ENCODE measurements at regions not wholly inside any gene's neighbourhood (a gene's known extent, or its start where the extent isn't known, plus 50 kb on each side); places are given as distances from the start of the nearest gene placed in this dataset.
"Not testable (repeated sequence)": the region's sequence is repeated elsewhere in the genome, so short reads cannot be mapped to it uniquely, and the experiment has no call there.

DNA sequence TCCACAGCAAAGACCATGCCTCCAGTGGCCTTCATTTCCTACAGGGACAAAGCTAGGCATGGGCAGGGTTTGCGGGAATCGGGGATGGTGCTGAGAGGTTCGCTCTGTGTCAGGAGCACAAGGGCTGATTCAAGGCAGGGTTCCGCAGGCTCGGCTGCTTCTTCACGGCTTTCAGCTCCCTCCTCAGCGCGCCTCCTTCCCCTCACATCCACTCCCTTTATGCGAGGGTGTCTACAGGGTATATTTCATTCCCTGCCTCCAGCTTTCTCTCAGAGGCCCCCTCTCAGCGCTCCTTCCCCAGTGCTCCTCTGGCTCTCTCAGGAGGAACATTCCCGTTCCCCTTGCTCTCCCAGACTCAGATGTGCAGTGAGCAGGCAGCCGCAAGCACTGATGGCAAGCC lies 78.7 kb upstream of the ASB18 start:
- H3K4me1 Mint-ChIP-seq, result no peaks in the 10 kb centered on the region
- peaks cover under 1% of the 10 kb centered on the region for H3K27me3 Mint-ChIP-seq
- no peak overlapping the region for H3K27ac Mint-ChIP-seq

DNA sequence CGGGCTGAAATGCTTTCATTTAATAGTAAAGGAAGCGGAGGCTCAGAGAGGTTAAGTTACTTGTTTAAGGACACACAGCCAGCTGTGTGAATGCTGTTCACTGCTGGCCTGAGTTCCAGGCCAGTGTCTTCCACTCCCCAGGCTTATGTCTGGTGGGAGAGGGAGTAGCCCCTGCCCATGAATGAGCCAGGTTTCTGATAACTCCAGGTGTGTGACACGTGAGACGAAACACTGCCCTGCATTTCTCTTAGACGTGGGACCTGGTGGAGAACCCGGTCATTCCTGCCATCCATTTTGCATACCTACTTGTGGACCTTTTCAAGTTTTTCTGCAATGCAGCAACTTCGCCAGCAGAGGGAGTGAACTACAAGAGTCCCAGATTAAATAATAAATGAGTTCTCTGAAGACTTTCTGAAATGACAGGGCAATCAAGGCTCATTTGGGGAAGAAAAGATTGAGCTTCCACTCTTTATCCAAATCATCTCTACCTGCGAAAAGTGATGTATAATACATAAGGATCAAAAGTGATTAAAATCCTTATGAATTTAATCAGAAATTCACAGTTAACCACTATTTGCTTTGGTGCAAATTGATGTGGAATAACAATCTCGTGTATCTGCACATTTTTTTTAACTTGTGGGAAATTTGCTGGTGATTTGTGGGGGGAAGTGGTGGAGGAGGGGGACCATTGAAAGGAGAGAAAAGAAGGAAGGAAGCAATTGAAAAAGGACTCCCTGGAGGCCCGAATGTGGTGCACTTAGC lies 79.4 kb upstream of the ASB18 start:
- no peaks in the 10 kb centered on the region for H3K9me3 Mint-ChIP-seq
- H3K4me3 Mint-ChIP-seq, result no peak overlapping the region
- H3K27me3 Mint-ChIP-seq, result peaks cover 2% of the 10 kb centered on the region
- no peak overlapping the region for H3K27ac Mint-ChIP-seq
- no peaks in the 10 kb centered on the region for H3K4me1 Mint-ChIP-seq
- H3K36me3 Mint-ChIP-seq, result no peaks in the 10 kb centered on the region

More for the DNA sequence above, 78.7 kb upstream of the ASB18 start:
- Mint-ChIP-seq H3K4me3 (no peak overlapping the region), H3K9me3 (no peaks in the 10 kb centered on the region), H3K36me3 (no peaks in the 10 kb centered on the region)

DNA sequence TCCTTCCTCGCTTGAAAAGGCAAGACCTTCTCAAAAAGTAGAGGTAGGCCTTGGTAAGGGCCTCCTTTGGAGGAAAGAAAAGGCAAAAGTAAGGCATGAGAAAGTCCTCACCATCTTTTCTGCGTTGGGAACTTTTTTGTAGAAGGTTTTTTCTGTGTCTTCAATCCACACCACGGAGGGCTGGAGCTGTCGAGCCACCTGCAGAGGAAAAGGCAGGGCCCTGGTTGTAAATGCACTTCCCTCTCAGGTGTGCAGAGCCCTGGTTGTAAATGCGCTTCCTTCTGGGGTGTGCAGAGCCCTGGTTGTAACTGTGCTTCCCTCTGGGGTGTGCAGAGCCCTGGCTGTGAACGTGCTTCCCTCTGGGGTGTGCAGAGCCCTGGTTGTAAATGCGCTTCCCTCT lies 80.2 kb upstream of the ASB18 start:
- H3K36me3 Mint-ChIP-seq, result no peaks in the 10 kb centered on the region
- H3K27me3 Mint-ChIP-seq, result peaks cover 2% of the 10 kb centered on the region
- H3K9me3 Mint-ChIP-seq, result no peaks in the 10 kb centered on the region
- no peak overlapping the region for H3K27ac Mint-ChIP-seq
- H3K4me1 Mint-ChIP-seq, result no peaks in the 10 kb centered on the region
- no peak overlapping the region for H3K4me3 Mint-ChIP-seq

GRCh38 chr2:236345081-236345714 lies 81.0 kb upstream of the ASB18 start:
- Mint-ChIP-seq H3K4me3 (no peak overlapping the region), H3K36me3 (no peaks in the 10 kb centered on the region), H3K27ac (no peak overlapping the region), H3K4me1 (no peaks in the 10 kb centered on the region), H3K9me3 (no peaks in the 10 kb centered on the region), H3K27me3 (peaks cover 2% of the 10 kb centered on the region)

GRCh38 chr2:236346366-236346765 lies 82.2 kb upstream of the ASB18 start:
- Mint-ChIP-seq H3K27ac (no peak overlapping the region), H3K27me3 (peaks cover 3% of the 10 kb centered on the region), H3K4me1 (no peaks in the 10 kb centered on the region), H3K4me3 (no peak overlapping the region), H3K36me3 (no peaks in the 10 kb centered on the region), H3K9me3 (no peaks in the 10 kb centered on the region)

DNA sequence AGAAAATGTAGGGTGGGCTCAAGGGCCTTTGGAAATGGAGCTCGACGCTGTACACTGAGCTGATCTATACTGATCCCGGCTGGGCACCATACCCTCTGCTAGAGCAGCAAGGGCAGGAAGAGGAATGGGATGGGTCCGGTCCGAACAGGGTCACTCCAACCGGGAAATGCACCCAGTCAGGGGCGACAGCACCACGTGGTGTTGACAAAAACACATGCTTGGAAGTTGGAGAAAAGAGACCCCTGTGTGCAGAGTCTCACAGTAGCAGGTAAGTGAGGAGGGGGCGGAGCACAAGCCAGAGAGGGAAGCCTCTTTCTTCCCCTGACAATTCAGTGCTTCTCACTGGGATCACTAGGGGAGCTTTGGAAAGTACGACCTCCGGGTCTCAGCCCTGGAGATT lies 84.1 kb upstream of the ASB18 start:
- peaks cover 4% of the 10 kb centered on the region for H3K27me3 Mint-ChIP-seq
- H3K36me3 Mint-ChIP-seq, result no peaks in the 10 kb centered on the region
- no peaks in the 10 kb centered on the region for H3K9me3 Mint-ChIP-seq
- H3K4me1 Mint-ChIP-seq, result peaks cover 5% of the 10 kb centered on the region
- no peak overlapping the region for H3K27ac Mint-ChIP-seq
- H3K4me3 Mint-ChIP-seq, result no peak overlapping the region

DNA sequence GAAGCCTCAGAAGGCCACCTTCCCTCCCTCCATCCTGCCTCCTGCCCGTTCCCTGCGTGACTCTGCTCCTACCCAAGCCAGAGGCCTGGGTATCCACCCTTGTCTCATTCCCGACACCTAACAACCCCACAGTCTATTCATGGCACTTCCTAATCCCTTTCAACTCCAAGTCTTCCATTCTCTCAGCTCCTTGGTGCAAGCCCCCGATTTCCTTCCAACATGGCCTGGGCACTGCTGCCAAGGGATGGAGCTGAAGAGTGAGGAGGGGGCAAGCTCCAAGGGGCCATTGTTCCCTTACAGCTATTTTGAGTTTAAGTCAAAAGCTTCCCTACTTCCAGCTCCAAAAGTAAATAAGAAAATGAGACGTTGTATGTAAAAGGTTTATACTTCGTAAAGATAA lies 84.8 kb upstream of the ASB18 start:
- Mint-ChIP-seq H3K27ac (no peak overlapping the region), H3K36me3 (no peaks in the 10 kb centered on the region), H3K4me3 (no peak overlapping the region), H3K9me3 (no peaks in the 10 kb centered on the region), H3K4me1 (peaks cover 5% of the 10 kb centered on the region), H3K27me3 (peaks cover 4% of the 10 kb centered on the region)

DNA sequence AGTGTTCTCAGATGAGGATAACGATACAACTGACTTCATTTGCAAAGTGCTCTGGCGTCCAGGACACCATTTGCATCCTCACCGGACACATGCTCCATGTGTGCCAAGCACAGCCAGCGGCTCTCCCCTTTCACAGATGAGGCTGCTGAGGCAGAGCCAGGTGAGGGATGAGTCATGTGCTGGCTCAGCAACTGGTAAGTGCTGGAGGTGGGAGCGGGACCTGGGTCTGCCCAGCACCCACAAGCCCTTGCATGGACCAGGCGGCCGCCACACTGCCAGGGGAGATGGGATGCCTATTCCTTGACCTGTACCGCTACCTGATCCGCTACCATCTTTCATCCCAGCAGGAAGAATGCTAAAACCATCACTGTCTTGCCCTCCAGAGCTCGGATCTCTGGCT lies 86.2 kb upstream of the ASB18 start:
- Mint-ChIP-seq H3K9me3 (no peaks in the 10 kb centered on the region), H3K27ac (no peak overlapping the region)

GRCh38 chr2:236351966-236352525 lies 87.8 kb upstream of the ASB18 start:
- Mint-ChIP-seq H3K4me3 (no peak overlapping the region), H3K27me3 (peaks cover 4% of the 10 kb centered on the region), H3K36me3 (no peaks in the 10 kb centered on the region), H3K9me3 (no peaks in the 10 kb centered on the region), H3K4me1 (peaks cover 5% of the 10 kb centered on the region), H3K27ac (no peak overlapping the region)

More for the DNA sequence above, 86.2 kb upstream of the ASB18 start:
- no peaks in the 10 kb centered on the region for H3K36me3 Mint-ChIP-seq
- H3K4me3 Mint-ChIP-seq, result no peak overlapping the region
- H3K4me1 Mint-ChIP-seq, result peaks cover 5% of the 10 kb centered on the region
- peaks cover 4% of the 10 kb centered on the region for H3K27me3 Mint-ChIP-seq

DNA sequence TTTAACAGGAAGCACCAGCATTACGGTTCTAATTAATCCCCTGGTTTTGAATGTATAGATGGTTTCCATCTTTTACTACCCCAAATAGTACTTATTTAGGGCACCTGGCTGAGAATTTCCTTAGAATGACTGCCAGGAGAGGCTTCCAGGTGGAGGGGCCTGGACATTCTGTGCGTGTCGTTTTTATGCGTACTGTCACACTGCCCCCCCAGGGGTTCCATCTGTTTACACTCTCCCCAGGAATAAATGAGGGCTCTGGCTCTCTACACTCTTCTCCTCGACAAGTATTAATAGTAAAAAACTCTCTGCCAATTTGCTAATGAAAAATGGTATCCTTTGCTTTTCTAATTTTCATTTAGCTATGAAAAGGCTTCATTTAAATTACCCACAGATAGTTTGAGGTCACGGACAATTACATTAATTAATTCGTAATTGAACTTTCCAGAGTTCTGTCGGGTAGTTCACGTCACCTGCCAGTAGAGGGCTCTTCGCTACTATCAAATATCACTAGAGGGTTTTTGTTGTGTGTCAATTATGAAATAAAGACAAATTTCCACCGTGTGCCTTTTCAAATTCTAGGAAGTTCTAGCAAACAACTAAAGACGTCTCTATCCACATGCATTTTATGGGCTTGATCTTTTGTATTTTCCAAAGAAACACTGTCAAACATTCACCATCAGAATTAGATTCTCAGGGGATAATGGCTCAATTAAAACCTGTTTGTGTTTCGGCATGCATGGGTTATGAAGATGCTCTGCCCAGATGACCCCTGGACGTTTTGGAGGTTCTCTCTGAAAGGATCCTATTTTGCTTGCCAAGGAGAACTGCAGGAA lies 88.8 kb upstream of the ASB18 start:
- Mint-ChIP-seq H3K9me3 (no peaks in the 10 kb centered on the region), H3K27ac (no peak overlapping the region), H3K27me3 (peaks cover 4% of the 10 kb centered on the region), H3K4me3 (no peak overlapping the region), H3K36me3 (no peaks in the 10 kb centered on the region), H3K4me1 (peaks cover 5% of the 10 kb centered on the region)

DNA sequence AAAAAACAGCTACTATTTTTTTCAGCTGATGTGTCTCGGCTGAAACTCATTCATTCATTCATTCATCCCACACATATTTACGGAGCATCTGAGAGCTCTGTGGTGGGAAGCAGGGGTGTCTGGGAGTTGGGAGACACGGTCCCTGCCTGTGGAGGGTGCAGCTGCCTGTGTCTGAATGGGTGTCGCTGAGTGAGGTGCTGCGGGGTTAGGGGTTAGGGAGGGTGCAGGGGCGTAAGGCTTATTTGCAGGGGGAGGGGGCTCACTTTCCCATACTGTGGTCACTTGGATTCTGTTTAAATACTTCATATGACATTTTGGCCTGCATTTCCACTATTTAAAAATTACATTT lies 89.4 kb upstream of the ASB18 start:
- H3K9me3 Mint-ChIP-seq, result no peaks in the 10 kb centered on the region
- H3K4me1 Mint-ChIP-seq, result peaks cover 5% of the 10 kb centered on the region
- peaks cover 2% of the 10 kb centered on the region for H3K27me3 Mint-ChIP-seq
- no peak overlapping the region for H3K4me3 Mint-ChIP-seq
- no peaks in the 10 kb centered on the region for H3K36me3 Mint-ChIP-seq
- H3K27ac Mint-ChIP-seq, result no peak overlapping the region

DNA sequence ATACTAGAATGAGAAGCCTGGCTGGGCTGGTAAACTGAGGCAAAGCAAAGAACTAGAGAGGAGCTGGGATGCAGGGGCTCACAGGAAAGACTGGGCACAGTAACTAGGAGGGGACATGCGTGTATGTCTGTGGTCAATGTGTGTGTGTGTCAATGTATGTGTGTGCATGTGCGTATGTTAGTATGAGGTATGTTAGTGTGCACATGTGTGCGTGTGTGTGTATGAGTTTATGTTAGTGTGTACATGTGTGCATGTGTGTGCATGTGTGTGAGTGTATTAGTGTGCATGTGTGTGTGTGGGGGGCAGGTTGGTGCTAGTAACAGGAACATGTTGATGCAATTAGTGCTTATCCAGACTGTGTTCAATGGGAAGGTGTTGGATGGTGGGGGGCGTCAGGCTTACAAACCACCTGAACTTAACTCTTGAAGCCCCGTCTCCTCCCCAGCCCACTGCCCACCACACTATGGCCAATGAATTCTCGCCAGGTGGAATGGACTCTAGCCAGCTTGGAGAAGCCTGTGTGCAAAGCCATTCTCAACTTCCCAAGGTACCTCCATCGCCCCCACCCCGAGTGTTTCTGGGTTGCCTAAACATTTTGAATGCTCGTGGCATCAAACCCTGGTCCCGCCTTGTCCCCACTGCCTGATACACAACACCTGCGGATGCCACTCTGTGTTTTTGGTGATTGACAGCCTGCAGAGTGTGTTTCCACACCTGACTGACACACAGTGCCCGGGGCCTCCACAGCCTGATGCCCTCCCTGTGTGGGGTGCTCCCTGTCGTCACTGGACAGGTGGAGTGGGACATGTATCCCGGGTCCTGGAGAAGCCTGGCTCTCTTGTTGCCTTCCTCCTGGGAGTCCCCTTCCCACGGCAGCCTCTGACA lies 90.1 kb upstream of the ASB18 start:
- no peaks in the 10 kb centered on the region for H3K9me3 Mint-ChIP-seq
- no peak overlapping the region for H3K4me3 Mint-ChIP-seq
- H3K4me1 Mint-ChIP-seq, result peaks cover 8% of the 10 kb centered on the region
- H3K27ac Mint-ChIP-seq, result peak overlapping the region; percentile 26
- peaks cover 2% of the 10 kb centered on the region for H3K27me3 Mint-ChIP-seq
- H3K36me3 Mint-ChIP-seq, result no peaks in the 10 kb centered on the region

DNA sequence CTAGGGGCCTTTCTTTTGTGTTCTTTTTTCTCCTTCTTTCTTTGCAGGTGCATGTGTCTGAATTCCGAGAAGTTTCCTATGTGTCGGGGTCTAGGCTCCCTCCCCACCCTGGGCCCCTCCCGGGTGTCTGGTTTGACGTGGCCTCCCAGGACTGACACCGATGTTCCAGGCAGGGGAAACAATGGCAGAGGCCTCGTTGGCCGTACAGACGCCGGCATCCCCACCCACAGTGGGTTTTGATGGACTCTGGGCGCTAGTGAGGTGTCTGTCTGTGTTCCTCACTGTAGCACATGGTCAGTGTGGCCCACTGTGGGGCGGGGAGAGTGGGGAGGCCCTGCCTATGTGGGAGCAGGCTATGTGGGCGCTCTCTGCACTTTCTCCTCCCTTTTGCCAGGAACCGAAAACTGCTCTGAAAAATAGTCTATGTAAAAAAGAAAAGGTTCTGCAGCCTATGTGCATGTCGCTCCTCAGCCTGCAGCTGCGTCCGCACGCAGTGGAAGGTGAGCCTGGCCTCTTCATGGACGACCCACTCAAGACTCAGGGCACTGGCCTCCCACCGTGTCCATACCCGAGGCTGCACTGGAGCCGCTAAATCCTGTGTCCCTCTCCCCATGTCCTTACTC lies 90.9 kb upstream of the ASB18 start:
- no peak overlapping the region for H3K27ac Mint-ChIP-seq
- H3K9me3 Mint-ChIP-seq, result no peaks in the 10 kb centered on the region
- no peaks in the 10 kb centered on the region for H3K36me3 Mint-ChIP-seq
- H3K4me3 Mint-ChIP-seq, result no peak overlapping the region
- H3K4me1 Mint-ChIP-seq, result peaks cover 14% of the 10 kb centered on the region
- peaks cover 2% of the 10 kb centered on the region for H3K27me3 Mint-ChIP-seq

DNA sequence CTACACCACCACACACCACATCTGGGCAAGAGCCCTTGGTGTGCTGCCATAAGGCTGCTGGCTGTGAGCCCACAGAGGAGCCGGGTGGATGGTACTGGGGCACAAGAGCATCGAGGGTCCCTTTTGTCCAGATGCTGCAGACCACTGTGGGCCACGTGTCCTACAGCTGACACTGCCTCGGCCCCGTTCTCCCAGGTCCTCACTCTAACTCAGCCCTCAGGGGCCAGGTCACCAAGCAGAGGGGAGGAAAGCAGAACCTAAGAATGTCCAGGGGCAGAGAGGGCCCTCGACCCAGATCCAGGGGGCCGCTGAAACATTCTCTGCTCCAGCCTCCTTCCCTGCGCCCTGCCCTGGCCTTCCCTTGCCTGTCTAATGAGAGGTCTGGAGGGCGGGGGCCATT lies 91.7 kb upstream of the ASB18 start:
- H3K27me3 Mint-ChIP-seq, result peaks cover 2% of the 10 kb centered on the region
- H3K4me1 Mint-ChIP-seq, result peaks cover 16% of the 10 kb centered on the region
- H3K27ac Mint-ChIP-seq, result no peak overlapping the region
- H3K4me3 Mint-ChIP-seq, result no peak overlapping the region
- H3K36me3 Mint-ChIP-seq, result no peaks in the 10 kb centered on the region
- H3K9me3 Mint-ChIP-seq, result no peaks in the 10 kb centered on the region

GRCh38 chr2:236356321-236356720 lies 92.1 kb upstream of the ASB18 start:
- H3K27ac Mint-ChIP-seq, H3K27me3 Mint-ChIP-seq, H3K4me3 Mint-ChIP-seq, H3K9me3 Mint-ChIP-seq, H3K36me3 Mint-ChIP-seq: not testable (repeated sequence)
- peaks cover 17% of the 10 kb centered on the region for H3K4me1 Mint-ChIP-seq

Data from activated naive CD4-positive, alpha-beta T cell treated with anti-CD3 and anti-CD28 coated beads, Interleukin-2, amount 50 U/mL, for 24 hours (primary cell).